H1 (cell line): ENCODE measurements at regions not wholly inside any gene's neighbourhood (a gene's known extent, or its start where the extent isn't known, plus 50 kb on each side); places are given as distances from the start of the nearest gene placed in this dataset.

ENCODE experiments used
- CTCF ChIA-PET: fragments of 300-600 bp; sonication (Branson Sonifier 250); formaldehyde crosslinking; loops from one replicate; lab custom pipeline; 2021; ENCODE audit not compliant: partially characterized antibody; lab: Charles Lee
- POLR2A ChIA-PET: fragments of 300-600 bp; sonication (Branson Sonifier 250); formaldehyde crosslinking; loops from one replicate; lab custom pipeline; 2021; ENCODE audit warnings: inconsistent platforms; ENCODE audit not compliant: partially characterized antibody; lab: Charles Lee
- DNase-seq, 2 experiments: peaks; one replicate each; pipeline versions ENCODE4 v3.0.0 to v3.0.0-alpha.2; 2010 to 2022; ENCODE audit warnings: low spot score in 2 of 2, low read depth in 1 of 2, mixed read lengths in 1 of 2
- FAIRE-seq: peaks from 2 replicates; lab custom pipeline; 2011; peaks lifted over from hg19 to GRCh38; lab: Jason Lieb, UNC
- H2AFZ ChIP-seq: 2 replicates; pipeline ENCODE4 v1.8.1; 2012; ENCODE audit warnings: low read length, inconsistent platforms
- H2AK5ac ChIP-seq: 2 replicates; pipeline ENCODE4 v1.6.1; 2013; ENCODE audit warnings: low read depth, low read length
- H2BK120ac ChIP-seq: replicated peaks from 2 replicates; pipeline ENCODE3; 2013; ENCODE audit warnings: low read depth, low read length, inconsistent platforms
- H2BK12ac ChIP-seq: 2 replicates; pipeline ENCODE4 v1.6.1; 2013; ENCODE audit warnings: low read depth, low read length
- H2BK15ac ChIP-seq: 2 replicates; pipeline ENCODE4 v1.6.1; 2013; ENCODE audit warnings: low read length
- H2BK20ac ChIP-seq: 2 replicates; pipeline ENCODE4 v1.6.1; 2013; ENCODE audit warnings: low read length
- H2BK5ac ChIP-seq: 2 replicates; pipeline ENCODE4 v1.6.1; 2013; ENCODE audit warnings: low read depth, low read length
- H3K14ac ChIP-seq: 2 replicates; pipeline ENCODE4 v1.6.1; 2013; ENCODE audit warnings: inconsistent platforms; ENCODE audit not compliant: insufficient read length
- H3K18ac ChIP-seq: 2 replicates; pipeline ENCODE4 v1.6.1; 2013; ENCODE audit warnings: low read length; ENCODE audit errors: extremely low read depth
- H3K23ac ChIP-seq: 2 replicates; pipeline ENCODE4 v1.6.1; 2013; ENCODE audit warnings: inconsistent platforms; ENCODE audit not compliant: insufficient read length
- H3K23me2 ChIP-seq: 2 replicates; pipeline ENCODE4 v1.6.1; 2013; ENCODE audit warnings: low read depth, low read length
- H3K27ac ChIP-seq: 2 replicates; pipeline ENCODE4 v1.6.1; 2011; ENCODE audit warnings: low read depth, low read length, inconsistent platforms
- H3K27me3 ChIP-seq, 4 experiments: replicated peaks in 1 of 4; 1 replicate in 1 of 4; 2 replicates in 3 of 4; pipeline versions ENCODE4 v1.6.1 to v1.8.1; 2011 to 2013; ENCODE audit warnings: low read length in 3 of 4, mild to moderate bottlenecking in 3 of 4, inconsistent platforms in 2 of 4, mixed read lengths in 2 of 4, moderate library complexity in 1 of 4; ENCODE audit not compliant: control insufficient read depth in 3 of 4, insufficient read depth in 3 of 4; ENCODE audit errors: extremely low read depth in 1 of 4
- H3K36me3 ChIP-seq, 4 experiments: 2 replicates each; pipeline versions ENCODE4 v1.6.1 to v1.8.1; 2011 to 2013; ENCODE audit warnings: mild to moderate bottlenecking in 4 of 4, low read length in 3 of 4, moderate library complexity in 2 of 4, control low read depth in 1 of 4, inconsistent platforms in 1 of 4; ENCODE audit not compliant: insufficient read depth in 4 of 4, control insufficient read depth in 2 of 4
- H3K4ac ChIP-seq: replicated peaks from 2 replicates; pipeline ENCODE3; 2013; ENCODE audit warnings: low read length, low read depth, mixed read lengths, inconsistent platforms; ENCODE audit not compliant: insufficient read length
- H3K4me1 ChIP-seq, 4 experiments: replicated peaks in 1 of 4; 1 replicate in 1 of 4; 2 replicates in 3 of 4; pipeline versions ENCODE4 v1.6.1 to v1.8.1; 2011 to 2013; ENCODE audit warnings: low read length in 3 of 4, inconsistent platforms in 2 of 4, mixed read lengths in 1 of 4; ENCODE audit not compliant: insufficient read depth in 4 of 4, control insufficient read depth in 3 of 4
- H3K4me2 ChIP-seq, 2 experiments: 2 replicates each; pipeline versions ENCODE4 v1.6.1 to v1.8.1; 2011 to 2013; ENCODE audit warnings: low read depth in 2 of 2, low read length in 2 of 2, control low read depth in 1 of 2, inconsistent platforms in 1 of 2, mild to moderate bottlenecking in 1 of 2; ENCODE audit not compliant: insufficient read depth in 1 of 2
- H3K4me3 ChIP-seq, 4 experiments: fragments of 200-600, 300-600 bp in 1 of 4; sonication (generic), shearing (Covaris generic), sonication (Bioruptor Twin) in 1 of 4; 2 replicates each; pipeline versions ENCODE4 v1.5.1 to v1.8.1; 2011 to 2016; ENCODE audit warnings: low read length in 4 of 4, low read depth in 3 of 4, control low read depth in 2 of 4, inconsistent platforms in 2 of 4, mild to moderate bottlenecking in 2 of 4, mixed read lengths in 1 of 4, moderate library complexity in 1 of 4; ENCODE audit not compliant: insufficient read depth in 2 of 4; ENCODE audit errors: extremely low read depth in 1 of 4
- H3K56ac ChIP-seq: replicated peaks from 2 replicates; pipeline ENCODE3; 2013; ENCODE audit warnings: low read depth, mild to moderate bottlenecking, mixed read lengths, low read length, inconsistent platforms; ENCODE audit not compliant: insufficient read length
- H3K79me1 ChIP-seq: 2 replicates; pipeline ENCODE4 v1.6.1; 2013; ENCODE audit warnings: low read depth, low read length, control low read depth
- H3K79me2 ChIP-seq, 2 experiments: 2 replicates each; pipeline versions ENCODE4 v1.6.1 to v1.8.1; 2012 to 2013; ENCODE audit warnings: low read length in 2 of 2, mild to moderate bottlenecking in 2 of 2, inconsistent platforms in 1 of 2; ENCODE audit not compliant: insufficient read depth in 2 of 2, control insufficient read depth in 1 of 2
- H3K9ac ChIP-seq, 4 experiments: replicated peaks in 1 of 4; 1 replicate in 1 of 4; 2 replicates in 3 of 4; pipeline versions ENCODE4 v1.6.1 to v1.8.1; 2011 to 2013; ENCODE audit warnings: low read depth in 3 of 4, low read length in 3 of 4, control low read depth in 2 of 4, mild to moderate bottlenecking in 2 of 4, moderate library complexity in 2 of 4, inconsistent platforms in 1 of 4; ENCODE audit errors: extremely low read depth in 1 of 4
- H3K9me3 ChIP-seq, 2 experiments: 2 replicates each; pipeline versions ENCODE4 v1.6.1 to v1.8.1; 2012 to 2013; ENCODE audit warnings: mild to moderate bottlenecking in 2 of 2, moderate library complexity in 2 of 2, control low read depth in 1 of 2, inconsistent platforms in 1 of 2, low read depth in 1 of 2, low read length in 1 of 2, mixed read lengths in 1 of 2; ENCODE audit not compliant: insufficient read depth in 2 of 2
- H4K20me1 ChIP-seq, 2 experiments: replicated peaks in 1 of 2; 2 replicates each; pipeline versions ENCODE3 to v1.8.1; 2011 to 2013; ENCODE audit warnings: inconsistent platforms in 2 of 2, low read length in 2 of 2, mild to moderate bottlenecking in 1 of 2; ENCODE audit not compliant: insufficient read depth in 2 of 2, control insufficient read depth in 1 of 2
- H4K5ac ChIP-seq: 2 replicates; pipeline ENCODE4 v1.6.1; 2013; ENCODE audit warnings: low read length, low read depth, mixed read lengths, inconsistent platforms; ENCODE audit not compliant: insufficient read length
- H4K8ac ChIP-seq: 2 replicates; pipeline ENCODE4 v1.8.0; 2013; ENCODE audit warnings: mild to moderate bottlenecking, moderate library complexity, low read length, inconsistent platforms; ENCODE audit not compliant: insufficient read depth; ENCODE audit errors: extremely low read depth
- H4K91ac ChIP-seq: replicated peaks from 2 replicates; pipeline ENCODE3; 2013; ENCODE audit warnings: low read length, mixed read lengths, inconsistent platforms; ENCODE audit not compliant: insufficient read length
- BACH1 ChIP-seq: IDR thresholded peaks from 2 replicates; pipeline ENCODE4 v1.6.1; 2012; ENCODE audit warnings: low read length, improper control_type of control experiment
- CBX5 ChIP-seq: fragments of 300-800, 300-1000 bp; sonication (generic); IDR thresholded peaks from 2 replicates; pipeline ENCODE4 v1.7.1; 2016; ENCODE audit warnings: antibody characterized with exemption, low read length, low read depth
- GABPA ChIP-seq: IDR thresholded peaks from 2 replicates; pipeline ENCODE4 v1.6.1; 2011; ENCODE audit warnings: mild to moderate bottlenecking, low read length, moderate library complexity, borderline replicate concordance; ENCODE audit not compliant: insufficient read depth
- GTF2F1 ChIP-seq: IDR thresholded peaks from 2 replicates; pipeline ENCODE4 v1.6.1; 2012; ENCODE audit warnings: low read depth, low read length, improper control_type of control experiment, borderline replicate concordance
- JUND ChIP-seq: IDR thresholded peaks from 2 replicates; pipeline ENCODE4 v1.6.1; 2011; ENCODE audit warnings: mild to moderate bottlenecking, improper control_type of control experiment, low read length
- TCF12 ChIP-seq: IDR thresholded peaks from 2 replicates; pipeline ENCODE4 v1.6.1; 2011; ENCODE audit warnings: low read depth, mild to moderate bottlenecking, low read length
- TEAD4 ChIP-seq: IDR thresholded peaks from 2 replicates; pipeline ENCODE4 v1.6.1; 2012; ENCODE audit warnings: low read depth, low read length, inconsistent platforms, mixed read lengths
- WGBS, 2 experiments: shearing (Covaris generic) in 1 of 2; methylation state at CpG; one replicate each; pipeline versions ENCODE4 v1.1.6 to v1.1.7; 2013 to 2015; ENCODE audit warnings: low lambda C conversion rate in 2 of 2, mixed read lengths in 2 of 2, inconsistent platforms in 1 of 2, low coverage in 1 of 2, missing lambda C conversion rate in 1 of 2; ENCODE audit not compliant: insufficient replicate concordance in 2 of 2, insufficient coverage in 1 of 2, insufficient read length in 1 of 2; ENCODE audit errors: extremely low coverage in 1 of 2, missing lambda C conversion rate in 1 of 2; 5-methylcytosine and 5-hydroxymethylcytosine counted together
- TF ChIP-seq, protein P1 (sequence below): IDR thresholded peaks from 2 replicates; pipeline ENCODE4 v1.6.1; 2012; ENCODE audit warnings: inconsistent platforms
- TF ChIP-seq, protein P2 (sequence below): IDR thresholded peaks from 2 replicates; pipeline ENCODE4 v1.6.1; 2011; ENCODE audit warnings: low read depth, mild to moderate bottlenecking, low read length; ENCODE audit not compliant: insufficient read depth

DNA sequence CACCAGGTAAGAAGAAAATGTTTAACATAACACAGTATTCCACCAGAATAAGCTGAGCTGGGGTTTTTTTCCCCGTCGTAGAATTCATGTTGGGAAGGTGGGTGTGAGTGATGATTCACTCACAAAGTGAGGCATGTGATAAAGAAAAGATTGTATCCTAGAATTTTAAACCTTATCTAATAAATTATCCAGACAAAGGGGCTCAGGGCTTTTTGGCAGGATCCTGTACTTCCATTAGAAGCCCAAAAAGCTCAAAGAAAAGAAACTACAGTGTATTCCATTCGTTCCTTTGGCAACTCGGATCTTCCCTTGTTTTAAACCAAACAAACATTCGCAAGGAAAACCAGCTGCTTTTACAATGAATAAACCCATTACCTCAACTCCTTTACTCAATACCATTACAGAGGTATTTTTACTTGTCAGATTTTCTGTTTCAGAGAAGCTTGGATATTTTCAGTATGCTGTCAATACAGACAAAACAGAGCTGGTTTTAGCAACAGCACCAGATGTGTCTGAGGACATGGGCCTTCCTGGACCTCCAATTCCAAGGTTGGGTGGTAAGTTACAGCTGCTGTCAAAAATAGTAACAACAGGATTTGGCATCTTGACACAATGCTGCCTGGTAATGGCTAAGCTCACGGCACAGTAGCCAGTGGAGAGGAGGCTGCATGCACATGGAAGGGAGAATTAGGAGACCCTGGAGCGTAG is 159.9 kb upstream of the RUNX1 start:
- Histone ChIP-seq H3K4ac (no peak overlapping the region), H4K91ac (no peak overlapping the region), H3K79me2 (no peaks in the 10 kb centered on the region), H3K23ac (no peak overlapping the region), H3K9me3 (no peaks in the 10 kb centered on the region), H3K4me2 (no peak overlapping the region), H2BK5ac (no peak overlapping the region), H3K36me3 (no peaks in the 10 kb centered on the region), H4K8ac (no peak overlapping the region), H2AK5ac (no peak overlapping the region), H3K4me3 (no peak overlapping the region), H2BK15ac (no peak overlapping the region), H2BK20ac (no peak overlapping the region), H4K20me1 (no peaks in the 10 kb centered on the region), H3K56ac (no peak overlapping the region), H3K9ac (no peak overlapping the region), H3K18ac (no peak overlapping the region), H3K27ac (no peak overlapping the region), H2BK120ac (no peak overlapping the region), H2BK12ac (no peak overlapping the region), H3K27me3 (no peaks in the 10 kb centered on the region), H3K4me1 (peaks cover 0 to 2% (median under 1%) of the 10 kb centered on the region in 4 experiments; a peak in 3 of 7 replicates), H2AFZ (no peak overlapping the region), H3K14ac (no peak overlapping the region), H3K79me1 (no peaks in the 10 kb centered on the region), H3K23me2 (no peaks in the 10 kb centered on the region), H4K5ac (no peak overlapping the region)
- FAIRE-seq (no peak), DNase-seq (no peak)
- CTCF ChIA-PET = no interaction called here
- POLR2A ChIA-PET = no interaction called here
- TF ChIP-seq GABPA (no peak), TEAD4 (no peak), TCF12 (no peak), JUND (no peak), GTF2F1 (no peak), BACH1 (no peak), CBX5 (no peak)
- TF ChIP-seq, protein P1, sequence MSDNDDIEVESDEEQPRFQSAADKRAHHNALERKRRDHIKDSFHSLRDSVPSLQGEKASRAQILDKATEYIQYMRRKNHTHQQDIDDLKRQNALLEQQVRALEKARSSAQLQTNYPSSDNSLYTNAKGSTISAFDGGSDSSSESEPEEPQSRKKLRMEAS = no peak
- TF ChIP-seq, protein P2, sequence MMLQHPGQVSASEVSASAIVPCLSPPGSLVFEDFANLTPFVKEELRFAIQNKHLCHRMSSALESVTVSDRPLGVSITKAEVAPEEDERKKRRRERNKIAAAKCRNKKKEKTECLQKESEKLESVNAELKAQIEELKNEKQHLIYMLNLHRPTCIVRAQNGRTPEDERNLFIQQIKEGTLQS = no peak
- WGBS, 2 experiments = 90% methylated on average over 7 of the region's 7 CpGs; no CpG with 5 or more reads in 1 of the 2 experiments
